GM19025 (cell line): ENCODE measurements at regions not wholly inside any gene's neighbourhood (a gene's known extent, or its start where the extent isn't known, plus 50 kb on each side); places are given as distances from the start of the nearest gene placed in this dataset.

Experiments
- ATAC-seq: cut with Tn5 transposase; IDR thresholded peaks from one replicate; pipeline ENCODE4 v1.9.1; 2021; ENCODE audit warnings: mild to moderate bottlenecking, low read depth, moderate library complexity; ENCODE audit not compliant: unreplicated experiment

DNA sequence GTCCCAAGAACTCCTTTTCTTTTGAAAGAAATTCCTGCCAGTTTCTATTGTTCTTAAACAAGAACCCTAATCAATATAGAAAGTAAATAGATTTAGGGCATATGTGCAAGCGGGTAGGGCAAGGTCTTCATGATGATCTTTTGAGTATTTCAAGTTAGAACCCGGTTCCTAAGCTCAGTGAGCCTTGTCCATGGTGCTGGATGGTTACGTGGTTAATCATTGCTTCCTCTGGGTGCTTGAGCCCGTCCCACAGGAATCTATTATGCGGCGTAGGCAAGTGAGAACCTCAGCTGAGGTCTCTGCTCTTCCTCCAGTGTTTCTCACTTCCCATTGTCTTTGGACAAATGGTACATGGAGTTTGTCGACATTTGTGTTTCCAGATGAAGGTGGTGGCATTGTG is 580.8 kb upstream of the EEF2KMT start:
- no peak for ATAC-seq

DNA sequence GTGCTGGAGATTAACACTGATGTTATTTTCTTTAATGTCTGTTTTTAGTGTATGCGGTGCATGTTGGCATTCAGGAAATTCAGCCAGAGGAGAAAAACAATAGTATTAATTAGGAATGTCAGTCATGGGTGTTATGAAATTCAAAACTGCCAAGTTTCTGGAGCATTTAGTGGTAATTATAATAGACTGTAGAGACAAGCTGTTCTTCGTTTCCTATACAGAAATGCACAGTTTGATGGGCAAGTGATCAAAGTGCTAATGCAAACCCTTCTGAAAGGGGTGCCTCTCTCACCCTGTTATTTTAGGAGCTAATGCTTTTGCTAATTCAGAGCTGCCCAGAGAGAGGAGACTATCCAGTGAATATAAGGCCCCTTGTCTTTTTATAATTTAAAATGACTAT is 573.8 kb upstream of the EEF2KMT start:
- no peak for ATAC-seq

DNA sequence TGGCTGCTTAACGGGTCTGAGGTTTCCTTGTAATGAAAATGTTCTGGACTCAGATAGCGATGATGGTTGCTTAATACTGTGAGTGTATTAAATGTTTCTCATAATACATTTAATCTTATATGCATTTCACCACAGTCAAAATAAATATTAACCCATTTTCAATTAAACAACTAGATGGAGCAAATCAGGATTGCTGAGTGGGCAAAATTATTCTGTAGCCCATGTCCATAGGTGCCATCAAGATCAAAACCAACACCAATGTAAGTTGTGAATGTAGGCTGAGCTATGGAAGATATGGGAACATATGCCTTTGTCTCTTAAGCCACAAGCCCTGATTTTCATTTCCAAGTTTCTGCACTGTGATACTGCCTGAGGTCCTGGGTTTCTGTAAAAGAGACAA is 572.6 kb upstream of the EEF2KMT start:
- no peak for ATAC-seq

DNA sequence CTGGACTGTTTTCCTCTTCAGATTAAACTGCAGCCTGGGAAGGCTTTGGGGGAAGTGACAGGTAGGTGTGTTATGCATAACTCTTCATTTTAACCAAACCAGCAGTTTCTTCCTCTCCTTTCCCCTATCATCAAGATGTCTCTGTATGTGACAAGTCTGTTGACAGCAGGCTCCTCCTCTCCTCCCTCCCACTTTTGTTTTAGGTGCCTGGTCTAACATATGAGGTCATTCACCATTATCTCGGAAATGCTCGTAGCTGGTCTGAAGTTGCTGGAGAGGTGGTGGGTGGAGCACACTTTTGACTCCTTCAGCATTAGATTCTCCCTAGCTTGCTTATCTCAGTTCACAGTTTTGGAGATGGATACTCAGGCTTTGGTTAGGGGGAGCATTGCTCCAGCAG is 571.0 kb upstream of the EEF2KMT start:
- ATAC-seq: no peak

DNA sequence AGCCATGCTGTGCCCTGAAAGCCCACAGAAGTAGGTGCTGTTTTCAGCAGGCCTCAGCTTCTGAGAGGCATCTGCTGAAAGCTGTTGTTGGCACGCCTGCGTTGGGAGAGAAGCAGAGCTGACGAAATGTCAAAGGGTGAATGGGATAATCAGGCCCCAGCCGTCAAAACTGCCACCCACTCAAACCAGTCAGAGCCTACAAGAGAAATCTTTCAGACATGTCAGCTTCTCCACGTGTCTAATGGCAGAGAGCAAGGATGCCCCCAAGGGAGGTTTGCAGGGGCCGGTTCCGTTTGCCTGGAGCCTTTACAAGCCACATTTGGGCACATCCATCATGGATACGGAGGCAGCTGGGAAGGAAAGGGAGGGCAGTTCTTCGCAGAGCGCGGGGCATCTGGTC is 568.2 kb upstream of the EEF2KMT start:
- ATAC-seq: no peak

DNA sequence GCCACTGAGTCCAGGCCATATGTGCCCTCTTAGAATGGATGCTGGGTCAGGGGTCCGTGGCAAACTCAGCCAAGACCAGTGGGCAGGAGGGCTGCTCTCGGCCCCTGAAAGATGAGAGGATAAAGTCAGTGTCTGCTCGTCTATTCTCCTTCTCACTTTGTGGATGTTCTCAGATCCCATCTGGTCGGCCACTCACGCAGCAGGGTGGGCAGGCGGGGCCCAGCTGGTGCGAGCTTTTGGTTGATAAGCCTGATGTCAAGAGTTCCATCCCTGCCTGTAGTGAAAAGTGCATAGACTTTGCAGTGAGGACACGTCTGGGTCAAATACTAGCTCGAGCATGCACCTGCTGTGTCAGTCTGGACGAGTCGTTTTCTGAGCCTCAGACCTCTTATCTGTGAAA is 556.2 kb upstream of the EEF2KMT start:
- ATAC-seq: no peak

DNA sequence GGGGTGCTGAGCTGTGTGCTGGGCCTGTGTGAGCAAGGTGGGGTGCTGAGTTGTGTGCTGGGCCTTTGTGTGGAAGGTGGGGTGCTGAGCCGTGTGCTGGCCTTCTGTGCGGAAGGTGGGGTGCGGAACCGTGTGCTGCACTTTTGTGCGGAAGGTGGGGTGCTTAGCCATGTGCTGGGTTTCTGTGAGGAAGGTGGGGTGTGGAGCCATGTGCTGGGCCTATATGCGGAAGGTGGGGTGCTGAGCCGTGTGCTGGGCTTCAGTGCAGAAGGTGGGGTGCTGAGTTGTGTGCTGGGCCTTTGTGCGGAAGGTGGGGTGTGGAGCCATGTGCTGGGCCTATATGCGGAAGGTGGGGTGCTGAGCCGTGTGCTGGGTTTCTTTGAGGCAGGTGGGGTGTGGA is 555.4 kb upstream of the EEF2KMT start:
- no peak for ATAC-seq

DNA sequence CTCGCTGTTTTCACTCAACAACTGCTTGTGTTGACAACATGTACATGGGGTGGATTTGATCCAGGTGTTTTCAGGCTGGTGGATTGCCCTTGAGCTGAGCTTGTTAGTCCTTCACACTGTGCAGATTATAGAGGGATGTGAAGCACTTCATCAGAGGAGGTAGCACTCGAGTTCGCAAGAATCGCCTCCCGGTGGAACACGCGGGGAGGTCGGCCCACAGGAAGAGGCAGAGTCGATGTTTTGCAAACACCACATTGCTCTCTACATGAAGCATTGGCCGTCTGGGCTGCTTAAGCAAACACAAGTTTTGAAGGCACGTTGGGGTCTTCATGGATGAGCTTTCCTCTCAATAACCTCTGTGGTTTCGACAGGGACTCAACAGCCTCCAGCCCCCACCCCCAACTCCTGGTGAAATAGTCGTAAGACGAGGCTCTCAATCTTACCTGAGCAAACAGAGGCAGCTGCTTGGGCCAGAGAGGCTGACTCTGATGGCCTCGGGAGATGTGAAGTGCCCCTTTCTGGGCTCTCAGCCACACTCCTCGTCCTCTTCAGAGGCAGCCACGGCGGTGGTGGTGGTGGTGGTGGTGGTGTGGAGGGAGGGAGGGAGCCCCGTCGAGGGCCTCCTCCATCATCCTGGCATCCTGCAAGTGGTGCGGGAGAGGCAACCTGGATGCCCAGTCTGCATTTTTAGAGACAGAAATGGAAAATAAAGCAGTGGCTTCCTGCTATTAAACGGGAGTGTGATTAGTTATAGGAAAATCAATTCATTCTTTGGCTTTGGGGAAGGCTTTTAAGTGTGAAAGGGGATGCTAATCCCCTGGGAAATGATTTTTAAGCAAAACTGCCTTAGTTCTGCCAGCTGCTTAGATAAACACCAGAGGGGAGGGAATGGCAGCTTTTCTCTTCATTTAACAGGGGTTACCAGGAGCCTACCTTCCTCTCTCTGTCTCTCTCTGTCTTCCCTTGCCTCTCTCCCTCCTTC is 552.5 kb upstream of the EEF2KMT start:
- no peak for ATAC-seq

DNA sequence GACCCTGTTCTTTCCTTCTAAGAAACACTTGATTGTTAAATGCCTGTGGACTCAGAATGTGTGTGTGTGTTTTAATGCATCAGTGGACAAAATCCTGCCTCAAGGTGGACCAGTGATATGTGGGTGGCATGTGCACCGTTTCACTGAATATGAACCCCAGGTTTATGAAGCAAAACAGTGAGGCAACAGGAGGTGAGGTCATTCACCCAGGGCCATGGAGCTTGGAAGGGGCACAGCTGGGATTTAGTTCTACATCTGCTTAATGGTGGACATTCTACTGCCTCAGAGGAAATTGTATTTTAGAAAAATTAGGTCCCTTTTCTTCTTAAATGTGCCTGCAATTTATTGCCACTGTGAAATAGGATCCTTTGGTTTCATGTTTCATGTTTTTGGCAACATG is 549.5 kb upstream of the EEF2KMT start:
- no peak for ATAC-seq

DNA sequence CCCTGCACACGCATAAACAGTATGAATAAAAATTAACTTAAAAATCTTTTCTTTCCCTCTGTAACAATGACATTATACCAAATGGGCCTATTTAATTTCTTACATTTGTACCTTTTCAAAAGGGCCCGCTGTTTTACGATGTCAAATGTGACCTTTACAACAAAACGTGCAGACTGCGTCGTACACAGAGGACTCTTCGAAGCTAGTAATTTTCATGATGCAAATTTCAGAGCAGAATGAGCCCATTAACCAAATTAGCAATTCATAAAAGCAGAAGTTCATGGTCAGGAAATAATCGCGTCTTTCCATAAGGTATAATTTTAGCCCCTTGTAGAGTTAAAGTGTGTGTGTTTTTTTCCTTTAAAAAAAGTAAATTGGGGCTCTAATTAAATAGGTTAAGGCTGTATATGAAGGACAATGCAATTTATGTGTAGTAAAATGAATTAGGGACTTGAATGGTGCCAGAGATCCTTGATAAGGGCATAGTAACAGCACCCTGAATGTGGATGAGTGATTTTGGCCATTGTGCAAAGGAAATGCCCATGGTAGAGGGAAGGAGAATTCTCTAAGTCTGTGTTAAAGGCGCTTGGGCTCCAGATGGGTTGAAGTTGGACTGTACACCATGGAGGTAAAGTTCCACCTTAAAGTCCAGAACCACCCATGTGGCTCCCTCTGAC is 546.4 kb upstream of the EEF2KMT start:
- no peak for ATAC-seq

DNA sequence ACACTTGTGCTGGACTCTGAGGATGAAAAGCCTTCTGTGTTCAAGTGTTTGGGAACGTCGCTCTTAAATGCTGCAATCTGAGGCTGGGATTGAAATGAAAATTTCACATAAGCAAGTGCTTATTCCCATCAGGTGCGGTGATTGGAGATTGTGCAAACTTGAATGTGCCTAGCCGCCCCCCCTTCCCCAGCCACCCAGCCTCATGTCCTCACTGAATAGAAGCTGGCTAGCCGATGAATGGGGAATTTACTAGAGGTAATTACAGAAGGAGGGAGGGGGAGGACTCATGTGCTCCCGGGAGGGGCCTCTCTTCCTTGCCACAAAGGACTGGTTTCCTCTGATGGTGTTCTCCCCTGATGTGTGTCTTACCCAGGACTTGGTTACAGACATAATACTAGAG is 544.8 kb upstream of the EEF2KMT start:
- ATAC-seq: no peak

DNA sequence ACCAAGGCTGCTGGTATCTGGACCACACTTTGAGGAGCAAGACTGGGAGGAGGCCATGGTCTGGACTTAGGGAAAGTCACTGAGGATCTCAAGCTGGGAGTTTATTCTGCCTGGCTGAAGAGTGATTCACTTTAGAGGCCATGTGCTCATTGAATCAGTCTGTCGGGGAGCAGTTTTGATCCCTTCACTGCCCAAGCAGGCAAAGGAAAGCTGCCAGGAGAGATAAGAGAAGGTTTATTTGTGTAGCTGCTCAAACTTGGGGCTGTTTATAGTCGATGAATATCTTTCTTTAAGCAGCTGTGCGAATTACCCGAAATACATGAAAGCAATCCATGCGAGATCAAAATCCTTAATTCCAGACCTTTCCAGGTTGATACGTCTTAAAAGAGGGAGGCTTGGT is 544.4 kb upstream of the EEF2KMT start:
- ATAC-seq: no peak

DNA sequence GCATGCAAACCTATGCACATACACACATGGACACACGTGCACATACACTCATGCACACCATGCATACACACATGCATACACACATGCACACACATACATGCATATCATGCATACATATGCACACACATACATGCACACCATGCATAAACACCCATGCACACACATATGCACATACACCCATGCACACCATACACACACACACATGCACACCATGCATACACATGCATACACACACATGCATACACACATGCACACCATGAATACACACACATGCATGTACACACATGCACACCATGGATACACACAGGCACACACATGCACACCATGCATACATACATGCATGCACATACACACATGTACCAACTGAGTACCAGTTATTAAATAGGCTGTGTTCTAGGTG is 543.3 kb upstream of the EEF2KMT start:
- no peak for ATAC-seq

DNA sequence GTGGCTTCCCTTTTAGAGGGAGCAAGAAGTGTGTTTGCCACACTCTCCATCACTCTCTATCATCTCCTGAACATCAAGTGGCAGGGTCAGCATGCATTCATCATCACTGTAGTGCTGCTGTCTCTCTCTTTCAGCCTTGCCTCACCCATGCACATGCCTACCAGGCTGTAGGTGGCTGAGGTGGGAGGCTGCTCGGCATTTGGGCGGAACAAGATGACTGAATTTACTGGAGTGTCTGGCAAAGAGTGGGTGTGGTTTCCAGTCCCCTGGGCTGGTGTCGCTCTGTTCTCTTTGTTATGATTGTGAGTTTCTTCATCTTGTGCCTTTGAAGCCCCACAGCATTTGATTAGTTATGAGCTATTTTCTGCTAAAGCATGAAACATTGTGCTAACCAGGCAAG is 541.9 kb upstream of the EEF2KMT start:
- ATAC-seq: no peak

DNA sequence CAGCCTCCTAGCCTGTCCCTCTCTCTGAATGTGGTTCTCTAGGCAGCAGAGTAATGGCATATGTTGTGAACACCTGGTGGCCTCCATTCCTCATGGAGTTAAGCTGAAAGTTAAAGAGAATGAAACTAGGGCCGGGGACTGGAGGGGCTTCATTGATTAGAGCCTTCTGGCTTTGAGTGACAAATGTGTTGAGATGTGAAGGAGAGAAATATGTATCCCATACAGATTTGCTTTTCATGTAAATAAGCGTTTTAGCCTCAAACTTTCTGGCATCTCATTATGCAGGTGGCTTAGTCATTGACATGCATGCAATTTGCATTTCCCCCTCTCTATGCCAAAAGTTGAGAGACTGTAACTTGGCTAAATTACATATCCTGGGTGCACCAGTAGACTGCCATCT is 537.7 kb upstream of the EEF2KMT start:
- no peak for ATAC-seq

DNA sequence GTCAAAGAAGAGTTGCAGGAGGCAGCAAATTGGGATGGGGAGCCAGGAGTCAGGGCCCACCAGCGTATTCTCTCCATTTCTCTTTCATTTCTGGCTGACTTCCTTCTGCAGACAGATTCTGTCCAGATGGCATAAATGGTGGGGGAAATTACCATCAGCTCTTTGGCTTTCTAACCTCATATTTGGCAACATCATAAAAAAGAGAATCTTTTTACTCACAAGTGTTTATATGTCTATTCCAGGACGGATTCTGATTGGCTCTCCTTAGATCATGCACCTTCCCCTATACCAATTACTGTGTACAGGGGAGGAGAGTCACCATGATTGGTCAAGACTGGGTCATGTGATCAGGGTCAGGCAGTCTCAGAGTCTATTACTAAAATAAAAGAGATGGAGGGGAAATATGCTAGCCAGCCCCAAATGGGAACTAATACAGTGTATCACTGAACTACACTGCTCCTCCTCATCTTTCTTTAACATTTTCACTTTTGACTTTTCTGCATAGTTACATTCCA is 537.1 kb upstream of the EEF2KMT start:
- ATAC-seq: no peak

DNA sequence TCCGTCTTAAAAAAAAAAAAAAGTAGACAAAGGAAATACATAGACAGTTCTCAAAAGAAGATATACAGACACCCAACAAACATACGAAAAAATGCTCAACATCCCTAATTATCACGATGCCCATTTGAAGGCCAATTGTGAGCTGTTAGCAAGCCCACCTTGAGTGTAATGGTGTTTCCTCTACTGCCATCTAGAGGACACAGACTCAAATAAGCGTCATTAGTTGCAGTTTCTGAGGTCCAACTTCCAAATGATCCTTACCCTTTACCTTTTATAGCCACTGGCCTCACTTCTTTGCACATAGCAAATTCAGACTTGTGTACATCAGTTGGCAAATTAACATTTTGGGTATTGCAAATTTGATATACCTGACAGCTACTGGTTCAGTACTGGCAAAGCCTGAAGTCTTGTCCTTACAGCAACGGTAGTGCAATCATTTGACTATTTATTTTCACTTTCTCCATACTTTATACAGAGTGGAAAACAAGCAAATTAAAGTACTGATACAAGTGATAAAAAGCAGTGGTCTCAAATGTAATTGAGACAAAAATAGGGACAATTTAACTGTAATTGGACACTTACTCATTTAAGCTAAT is 536.3 kb upstream of the EEF2KMT start:
- ATAC-seq: no peak

DNA sequence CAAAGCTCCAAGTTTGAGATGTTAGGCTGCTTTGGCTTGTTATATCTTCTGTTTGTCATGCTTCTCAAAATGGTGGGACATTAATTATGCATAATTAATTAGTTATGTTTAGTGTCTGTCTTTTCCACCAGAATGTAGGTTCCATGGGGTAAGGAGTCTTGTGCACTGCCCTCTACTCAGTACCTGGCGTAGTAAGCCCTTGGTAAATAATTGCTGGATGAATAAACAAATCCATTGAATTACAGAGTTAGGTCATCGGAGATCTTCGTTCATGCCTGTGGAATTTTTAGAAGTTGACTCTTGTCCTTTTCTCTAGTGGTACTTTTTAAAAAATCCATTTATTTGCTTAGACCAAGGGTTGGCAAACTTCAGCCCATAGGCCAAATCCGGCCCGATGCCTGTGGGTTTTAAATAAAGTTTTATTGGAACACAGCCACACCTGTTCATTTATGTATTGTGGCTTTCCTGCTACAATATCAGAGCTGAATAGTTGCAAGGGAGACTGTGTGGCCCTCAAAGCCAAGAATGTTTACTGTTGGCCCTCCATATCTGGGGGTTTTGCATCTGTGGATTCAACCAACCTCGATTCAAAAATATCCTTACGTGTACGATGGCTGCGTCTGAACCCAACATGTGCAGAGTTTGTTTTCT is 524.8 kb upstream of the EEF2KMT start:
- ATAC-seq: no peak

DNA sequence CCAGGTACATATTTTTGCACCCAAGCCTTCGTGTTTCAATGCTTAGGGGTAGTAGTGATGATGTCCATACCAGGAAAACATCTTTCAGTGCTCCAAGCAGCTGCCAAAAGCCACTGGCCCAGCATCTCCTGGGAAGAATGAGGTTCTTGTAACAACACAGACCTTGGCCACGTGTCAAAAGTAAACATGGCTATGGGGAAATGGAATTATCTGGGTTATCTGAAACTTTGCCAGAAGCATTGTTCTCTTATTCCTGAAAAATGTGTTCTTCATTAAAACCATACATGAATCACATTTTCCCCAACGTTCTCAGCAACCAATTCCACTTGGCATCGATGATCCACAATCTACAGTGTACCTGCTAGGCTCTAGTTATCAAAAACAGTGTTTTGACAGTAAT is 524.2 kb upstream of the EEF2KMT start:
- no peak for ATAC-seq

DNA sequence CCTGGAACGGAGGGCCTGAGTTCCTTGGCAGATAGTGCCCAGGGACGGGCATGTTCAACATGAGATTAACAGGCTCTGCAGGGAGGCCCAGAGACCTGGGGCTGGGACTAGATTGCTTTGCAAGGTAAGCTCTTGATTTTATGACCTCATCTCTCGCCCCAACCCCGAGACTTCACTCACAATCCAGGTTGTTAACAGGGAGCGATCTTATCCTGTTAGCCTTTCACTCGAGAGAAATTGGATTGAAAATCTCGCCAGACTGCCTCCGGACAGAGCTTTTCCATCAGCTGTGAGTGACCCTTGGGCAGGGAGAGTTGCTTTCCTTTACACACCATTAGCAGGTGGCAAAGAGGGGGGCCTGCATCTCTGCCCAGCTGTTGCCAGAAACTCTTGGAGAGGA is 521.7 kb upstream of the EEF2KMT start:
- ATAC-seq: no peak

DNA sequence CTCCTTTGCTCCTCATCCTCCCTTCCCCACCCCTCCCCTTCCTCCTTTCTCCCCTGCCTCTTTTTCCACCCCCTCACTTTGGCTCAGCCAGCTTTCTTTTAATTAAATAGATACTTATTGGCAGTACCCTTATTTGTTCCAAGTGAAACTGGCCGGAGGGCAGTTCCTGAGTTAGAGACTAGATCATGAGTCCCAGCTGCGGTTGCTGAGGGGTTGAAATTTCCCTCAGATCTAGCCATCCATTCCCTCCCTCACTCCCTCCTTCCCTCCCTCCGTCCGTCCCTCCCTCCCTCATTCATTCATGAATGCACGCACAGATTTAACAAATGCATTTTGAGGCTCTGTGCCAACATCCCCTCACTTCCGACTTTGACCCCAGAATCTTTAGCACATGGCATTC is 519.2 kb upstream of the EEF2KMT start:
- no peak for ATAC-seq
